GM19023 (cell line): ENCODE measurements at regions not wholly inside any gene's neighbourhood (a gene's known extent, or its start where the extent isn't known, plus 50 kb on each side); places are given as distances from the start of the nearest gene placed in this dataset.

Experiments used
- ATAC-seq: cut with Tn5 transposase; IDR thresholded peaks from one replicate; pipeline ENCODE4 v1.9.1; 2021; ENCODE audit warnings: mild to moderate bottlenecking, moderate library complexity; ENCODE audit not compliant: unreplicated experiment

- ATAC-seq: no peak
Measured at GRCh38 chr6:148082044-148082443, 260.6 kb upstream of the SASH1 start.

- no peak for ATAC-seq
Measured at GRCh38 chr6:148082696-148083095, 259.9 kb upstream of the SASH1 start.

GRCh38 chr6:148085631-148086331 lies 256.9 kb upstream of the SASH1 start:
- no peak for ATAC-seq

- no peak for ATAC-seq
Measured at GRCh38 chr6:148086386-148086785, 256.3 kb upstream of the SASH1 start.

- no peak for ATAC-seq
Measured at GRCh38 chr6:148086843-148087242, 255.8 kb upstream of the SASH1 start.

- ATAC-seq: no peak
Measured at GRCh38 chr6:148087659-148088058, 255.0 kb upstream of the SASH1 start.

GRCh38 chr6:148090326-148090725 lies 252.3 kb upstream of the SASH1 start:
- ATAC-seq: no peak

- ATAC-seq: no peak
Measured at GRCh38 chr6:148091394-148091793, 251.2 kb upstream of the SASH1 start.

GRCh38 chr6:148103436-148103835 lies 239.2 kb upstream of the SASH1 start:
- no peak for ATAC-seq

GRCh38 chr6:148104131-148104530 lies 238.5 kb upstream of the SASH1 start:
- ATAC-seq: no peak

- no peak for ATAC-seq
Measured at GRCh38 chr6:148105695-148106094, 236.9 kb upstream of the SASH1 start.

- ATAC-seq: no peak
Measured at GRCh38 chr6:148107911-148108310, 234.7 kb upstream of the SASH1 start.

GRCh38 chr6:148109732-148110131 lies 232.9 kb upstream of the SASH1 start:
- no peak for ATAC-seq

- no peak for ATAC-seq
Measured at GRCh38 chr6:148110925-148111324, 231.7 kb upstream of the SASH1 start.

GRCh38 chr6:148112851-148113319 lies 229.8 kb upstream of the SASH1 start:
- no peak for ATAC-seq

- no peak for ATAC-seq
Measured at GRCh38 chr6:148116001-148116400, 226.6 kb upstream of the SASH1 start.

GRCh38 chr6:148118244-148118643 lies 224.4 kb upstream of the SASH1 start:
- ATAC-seq: no peak

GRCh38 chr6:148128014-148128730 lies 214.5 kb upstream of the SASH1 start:
- no peak for ATAC-seq

GRCh38 chr6:148134592-148134991 lies 208.0 kb upstream of the SASH1 start:
- ATAC-seq: no peak

- ATAC-seq: no peak
Measured at GRCh38 chr6:148136586-148136985, 206.1 kb upstream of the SASH1 start.

GRCh38 chr6:148137652-148138051 lies 205.0 kb upstream of the SASH1 start:
- no peak for ATAC-seq

- no peak for ATAC-seq
Measured at GRCh38 chr6:148138573-148138972, 204.1 kb upstream of the SASH1 start.
